ENCODE measurements at regions not wholly inside any gene's neighbourhood (a gene's known extent, or its start where the extent isn't known, plus 50 kb on each side); places are given as distances from the start of the nearest gene placed in this dataset.

- TF ChIP-seq POLR2AphosphoS5 (IDR thresholded peaks at IDR 0.05) (no peak), EP300 (conservative IDR thresholded peaks at IDR 0.05; ENCODE audit: poor library complexity, severe bottlenecking) (no peak), EZH2 (IDR thresholded peaks at IDR 0.05; ENCODE audit: borderline replicate concordance, insufficient read depth, low read length, poor library complexity, severe bottlenecking) (no peak), RAD21 (conservative IDR thresholded peaks at IDR 0.05) (no peak), REST (IDR thresholded peaks at IDR 0.05; ENCODE audit: borderline replicate concordance) (no peak), SMC3 (conservative IDR thresholded peaks at IDR 0.05; ENCODE audit: poor library complexity) (no peak), TAF1 (IDR thresholded peaks at IDR 0.05; ENCODE audit: low read depth) (no peak), MXI1 (conservative IDR thresholded peaks at IDR 0.05; ENCODE audit: poor library complexity, severe bottlenecking) (no peak)
- TF ChIP-seq, protein P1, sequence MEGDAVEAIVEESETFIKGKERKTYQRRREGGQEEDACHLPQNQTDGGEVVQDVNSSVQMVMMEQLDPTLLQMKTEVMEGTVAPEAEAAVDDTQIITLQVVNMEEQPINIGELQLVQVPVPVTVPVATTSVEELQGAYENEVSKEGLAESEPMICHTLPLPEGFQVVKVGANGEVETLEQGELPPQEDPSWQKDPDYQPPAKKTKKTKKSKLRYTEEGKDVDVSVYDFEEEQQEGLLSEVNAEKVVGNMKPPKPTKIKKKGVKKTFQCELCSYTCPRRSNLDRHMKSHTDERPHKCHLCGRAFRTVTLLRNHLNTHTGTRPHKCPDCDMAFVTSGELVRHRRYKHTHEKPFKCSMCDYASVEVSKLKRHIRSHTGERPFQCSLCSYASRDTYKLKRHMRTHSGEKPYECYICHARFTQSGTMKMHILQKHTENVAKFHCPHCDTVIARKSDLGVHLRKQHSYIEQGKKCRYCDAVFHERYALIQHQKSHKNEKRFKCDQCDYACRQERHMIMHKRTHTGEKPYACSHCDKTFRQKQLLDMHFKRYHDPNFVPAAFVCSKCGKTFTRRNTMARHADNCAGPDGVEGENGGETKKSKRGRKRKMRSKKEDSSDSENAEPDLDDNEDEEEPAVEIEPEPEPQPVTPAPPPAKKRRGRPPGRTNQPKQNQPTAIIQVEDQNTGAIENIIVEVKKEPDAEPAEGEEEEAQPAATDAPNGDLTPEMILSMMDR (IDR thresholded peaks at IDR 0.05; ENCODE audit: poor library complexity, severe bottlenecking): no peak
These were observed 509.2 kb downstream of the CETN3 start for GRCh38 chr5:89900346-89900745.

All from neural cell (in vitro differentiated cells).